ENCODE measurements at regions not wholly inside any gene's neighbourhood (a gene's known extent, or its start where the extent isn't known, plus 50 kb on each side); places are given as distances from the start of the nearest gene placed in this dataset.
"Not testable (repeated sequence)": the region's sequence is repeated elsewhere in the genome, so short reads cannot be mapped to it uniquely, and the experiment has no call there.

DNA sequence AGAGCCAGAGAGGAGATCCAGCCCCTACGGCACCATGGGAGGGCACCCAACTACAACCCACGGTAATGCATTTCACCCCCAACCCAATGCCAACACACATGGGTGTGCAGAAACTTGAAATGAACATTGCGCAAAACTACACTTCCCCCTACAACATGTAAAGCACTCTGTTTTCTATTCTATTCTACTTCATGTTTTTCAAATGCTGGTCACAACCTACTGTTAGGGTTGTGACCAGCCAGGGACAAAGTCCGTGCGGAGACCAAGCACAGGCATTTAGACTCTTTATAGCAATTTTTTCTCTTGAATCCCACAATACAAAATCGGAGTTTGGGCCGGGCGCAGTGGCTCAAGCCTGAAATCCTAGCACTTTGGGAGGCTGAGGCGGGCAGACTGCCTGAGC is 90.6 kb downstream of the MRPL14 start:
- no peak for DNase-seq

DNA sequence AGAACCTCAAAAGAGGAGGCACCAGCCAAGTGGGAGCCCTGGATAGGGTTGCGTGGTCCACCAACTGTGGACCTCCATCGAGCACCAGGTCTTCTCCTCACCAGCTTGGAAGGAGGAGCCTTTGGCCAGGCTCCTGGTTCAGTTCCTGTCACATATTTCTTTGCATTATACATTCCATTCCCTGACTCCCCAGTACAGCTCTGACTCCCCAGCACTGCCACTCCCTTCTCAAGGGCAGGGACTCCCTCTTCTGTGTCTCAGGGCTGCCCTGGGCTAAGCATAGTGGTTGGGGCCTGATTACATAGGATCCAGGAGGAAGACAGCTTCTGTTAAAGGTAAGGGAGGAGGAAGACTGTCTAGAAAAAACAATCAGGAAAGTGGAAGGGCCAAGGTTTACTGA is 91.1 kb downstream of the MRPL14 start:
- no peak for DNase-seq

GRCh38 chr6:44035621-44036020 is 91.6 kb downstream of the MRPL14 start:
- no peak for DNase-seq

DNA sequence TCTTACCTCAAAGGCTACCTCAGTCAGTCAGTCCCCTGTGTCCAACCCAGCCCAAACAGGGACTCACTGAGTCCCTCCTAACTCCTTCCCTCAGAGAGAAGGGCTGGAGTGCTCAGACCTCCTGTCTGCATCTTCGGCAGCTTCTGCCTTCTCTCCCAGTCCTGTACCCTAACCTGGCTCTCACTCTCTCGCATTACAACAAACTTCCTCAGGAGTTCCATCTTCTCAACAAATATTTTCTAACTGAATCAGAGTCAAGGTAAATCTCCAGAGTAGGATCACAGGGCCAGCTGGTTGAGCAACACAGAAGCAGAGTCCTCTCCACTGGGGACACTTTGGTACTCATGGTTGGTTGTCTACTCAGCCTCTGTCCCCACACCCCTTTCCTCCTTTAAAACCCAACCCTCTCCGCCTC is 92.3 kb downstream of the MRPL14 start:
- no peak for DNase-seq

- DNase-seq: no peak
Observed at GRCh38 chr6:44034391-44034861, 92.8 kb downstream of the MRPL14 start.

GRCh38 chr6:44030812-44031454 is 96.3 kb downstream of the MRPL14 start:
- no peak for DNase-seq

DNA sequence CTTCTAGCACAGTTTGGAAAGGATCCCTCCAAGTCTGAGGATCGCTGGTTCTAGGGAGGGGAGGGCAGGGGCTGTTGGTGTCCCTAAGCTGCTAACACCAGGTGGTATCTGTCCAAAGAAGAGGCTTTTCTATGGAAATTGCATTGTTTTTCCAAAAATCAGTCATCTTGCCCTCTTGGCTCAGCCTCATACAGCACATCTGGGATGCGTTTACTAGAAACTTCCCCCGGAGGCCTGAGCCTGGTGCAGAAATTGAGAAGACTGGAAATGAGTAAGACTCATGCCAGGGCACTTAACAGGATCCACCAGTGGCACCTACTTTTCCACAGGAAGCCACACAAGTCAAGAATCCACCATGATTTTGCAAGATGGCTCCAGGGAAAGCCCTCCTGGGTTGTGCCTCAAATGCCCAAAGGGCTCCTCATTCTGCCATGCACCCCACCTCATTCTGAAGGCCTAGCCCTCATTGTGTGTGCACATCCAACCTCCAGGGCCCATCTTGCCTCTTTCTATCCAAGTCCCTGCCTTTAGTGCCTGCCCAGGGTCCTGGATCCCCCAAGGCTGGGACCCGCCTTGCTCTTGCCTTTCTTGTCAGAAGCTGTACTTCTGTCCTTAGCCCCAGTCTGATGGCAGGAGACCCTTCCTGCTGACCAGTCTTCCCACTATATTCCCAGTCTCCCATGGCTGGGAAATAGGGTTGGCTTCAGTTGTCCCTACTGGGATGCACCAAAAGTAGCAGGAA is 97.6 kb downstream of the MRPL14 start:
- DNase-seq: no peak

- no peak for DNase-seq
Observed at GRCh38 chr6:44028789-44029310, 98.4 kb downstream of the MRPL14 start.

GRCh38 chr6:44025226-44025625 is 102.0 kb downstream of the MRPL14 start:
- no peak for DNase-seq

GRCh38 chr6:44024574-44025219 is 102.6 kb downstream of the MRPL14 start:
- no peak for DNase-seq

- no peak for DNase-seq
Observed at GRCh38 chr6:44023586-44024454, 103.4 kb downstream of the MRPL14 start.

DNA sequence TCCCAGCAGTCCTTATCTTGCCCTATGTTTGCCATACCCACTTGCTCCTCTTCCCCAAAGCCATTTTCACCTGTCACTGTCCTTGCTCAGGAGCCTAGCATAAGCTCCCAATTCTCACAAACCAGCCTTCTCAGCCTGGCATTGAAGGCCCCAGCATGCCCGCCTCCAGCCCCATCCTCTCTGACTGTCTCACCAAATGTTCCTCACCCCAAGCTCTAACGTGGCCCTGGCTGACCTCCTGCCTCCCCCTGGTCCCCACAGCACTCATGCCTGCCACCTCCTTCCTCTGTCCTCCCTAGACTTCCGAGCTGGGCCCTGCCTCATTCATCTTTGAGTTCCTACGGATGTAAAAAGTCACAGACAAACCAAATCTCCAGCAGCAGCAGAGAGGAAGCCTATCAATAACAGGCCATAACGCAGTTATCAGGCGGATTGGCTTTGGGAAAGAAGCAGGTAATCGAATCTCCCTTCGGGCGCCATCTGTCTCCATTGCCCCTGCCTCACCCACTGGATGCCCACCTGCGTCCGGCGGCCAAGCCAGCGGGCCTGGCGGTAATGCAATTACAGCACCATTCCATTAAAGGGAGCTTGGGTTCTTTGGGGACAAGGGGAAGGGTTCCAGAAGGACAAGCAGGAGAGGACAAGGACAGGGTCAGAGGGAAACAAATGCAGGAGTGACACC is 104.4 kb downstream of the MRPL14 start:
- no peak for DNase-seq

- DNase-seq: no peak
Observed at GRCh38 chr6:44022296-44022661, 105.0 kb downstream of the MRPL14 start.

DNA sequence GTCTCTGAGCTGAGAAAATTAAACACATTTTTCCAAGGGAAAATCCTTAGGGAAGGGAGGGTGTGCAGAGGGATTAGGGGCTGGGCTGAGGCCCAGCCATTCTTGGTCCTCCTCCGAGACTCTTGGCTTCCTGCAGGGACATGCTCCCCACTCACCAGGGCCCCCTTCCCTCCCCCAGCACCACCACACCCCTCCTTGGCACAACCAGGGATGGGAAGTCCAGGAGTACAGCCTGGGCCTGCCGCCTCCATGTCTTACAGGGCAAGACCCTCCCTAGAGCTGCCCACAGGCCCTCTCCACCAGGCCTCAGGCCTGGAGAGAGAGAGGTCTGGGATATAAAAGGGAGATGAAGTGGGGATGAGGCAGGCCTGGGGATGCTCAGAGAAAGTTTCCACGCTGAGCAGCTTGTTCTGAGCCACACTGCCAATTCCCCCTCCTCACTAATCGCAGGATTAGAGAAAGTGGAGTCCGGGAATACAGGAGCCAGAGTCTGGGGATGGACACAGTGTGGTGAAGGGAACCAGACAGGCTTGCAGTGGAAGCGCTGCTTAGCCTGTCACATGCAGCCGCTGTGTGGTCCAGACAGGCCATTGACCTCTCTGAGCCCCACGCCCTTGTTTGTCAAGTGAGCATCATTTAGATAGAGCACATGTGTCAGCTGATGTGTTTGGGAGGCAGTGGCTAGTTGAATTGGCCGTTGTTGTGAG is 105.5 kb downstream of the MRPL14 start:
- DNase-seq: no peak

GRCh38 chr6:44020664-44021425 is 106.4 kb downstream of the MRPL14 start:
- DNase-seq: no peak

DNA sequence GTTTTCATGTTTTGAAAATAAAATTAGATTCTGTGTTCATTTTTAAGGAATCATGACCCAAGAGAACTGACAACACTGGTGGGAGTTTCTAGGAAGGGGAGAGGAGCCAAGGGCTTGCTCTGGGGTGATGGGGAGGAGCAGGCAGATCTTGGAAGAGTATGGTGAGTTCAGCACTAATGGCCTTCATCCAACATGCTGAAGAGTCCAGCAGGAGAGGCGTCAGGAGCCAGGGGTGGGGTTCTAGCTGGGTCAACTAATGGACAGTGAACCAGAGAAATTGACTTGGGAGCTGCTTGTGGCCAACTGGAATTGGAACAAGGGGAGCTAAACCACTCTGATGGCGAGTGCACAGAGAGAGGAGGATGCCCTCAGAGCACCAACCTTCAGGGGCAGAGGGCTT is 107.1 kb downstream of the MRPL14 start:
- no peak for DNase-seq

GRCh38 chr6:44017307-44017706 is 109.9 kb downstream of the MRPL14 start:
- not testable (repeated sequence) for DNase-seq

DNA sequence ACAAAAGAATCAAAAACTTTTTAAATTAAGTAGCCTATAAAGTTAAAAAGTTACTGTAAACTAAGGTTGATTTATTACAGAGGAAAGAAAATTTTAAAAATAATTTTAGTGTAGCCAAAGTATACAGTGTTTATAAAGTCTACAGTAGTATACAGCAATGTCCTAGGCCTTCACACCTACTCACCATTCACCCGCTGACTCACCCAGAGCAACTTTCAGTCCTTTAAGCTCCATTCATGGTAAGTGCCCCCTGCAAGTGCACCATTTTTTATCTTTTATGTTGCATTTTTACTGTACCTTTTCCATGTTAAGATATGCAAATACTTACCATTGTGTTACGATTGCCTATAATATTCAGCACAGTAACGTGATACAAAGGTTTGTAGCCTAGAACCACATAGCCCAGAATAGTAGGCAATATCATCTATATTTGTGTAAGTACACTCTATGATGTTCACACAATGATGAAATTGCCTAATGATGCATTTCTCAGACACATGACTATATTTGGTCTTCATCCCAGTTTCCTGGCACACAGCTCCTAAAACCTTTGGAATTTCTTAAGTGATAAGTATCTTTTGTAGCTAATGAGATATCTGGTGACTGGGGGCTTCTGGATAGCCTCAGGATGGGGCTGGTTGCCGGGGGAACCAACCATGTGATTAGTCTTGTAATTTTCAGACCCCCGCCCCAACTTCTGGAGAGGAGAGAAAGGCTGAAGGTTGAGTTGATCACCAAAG is 111.0 kb downstream of the MRPL14 start:
- DNase-seq: no peak

GRCh38 chr6:44012078-44012493 is 115.2 kb downstream of the MRPL14 start:
- no peak for DNase-seq

DNA sequence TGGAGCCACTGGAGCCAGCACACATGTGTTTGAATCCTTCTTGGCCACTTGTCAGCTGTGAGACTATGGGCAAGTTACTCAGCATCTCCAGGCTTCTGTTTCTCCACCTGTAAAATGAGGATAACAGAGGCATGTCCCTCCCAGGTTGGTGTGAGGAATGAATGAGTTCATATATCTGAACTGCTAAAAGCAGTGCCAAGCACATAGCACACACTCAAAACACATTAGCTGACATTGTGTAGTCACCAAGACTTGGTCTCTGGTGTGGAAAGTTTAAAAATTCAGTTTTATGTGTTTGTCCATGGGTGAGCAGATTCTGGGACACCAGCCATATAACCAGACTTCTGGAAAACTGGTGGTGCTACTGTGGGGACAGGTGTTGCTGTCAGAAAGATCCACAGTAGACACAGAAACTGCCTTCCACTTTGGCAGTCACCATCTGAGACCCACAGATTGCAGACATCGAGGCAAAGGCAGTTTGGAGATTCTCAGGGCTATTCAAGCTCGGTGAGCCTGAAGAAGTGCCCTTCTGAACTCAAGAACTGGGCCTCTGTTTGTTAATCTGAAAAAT is 115.8 kb downstream of the MRPL14 start:
- no peak for DNase-seq

Data from NCI-H1930 (cell line).